ENCODE measurements at regions not wholly inside any gene's neighbourhood (a gene's known extent, or its start where the extent isn't known, plus 50 kb on each side); places are given as distances from the start of the nearest gene placed in this dataset.
"Not testable (repeated sequence)": the region's sequence is repeated elsewhere in the genome, so short reads cannot be mapped to it uniquely, and the experiment has no call there.

GRCh38 chr6:94588301-94588700, 989.0 kb upstream of the MANEA start:
- CTCF ChIA-PET = no interaction called here
- DNase-seq = no peak

GRCh38 chr6:94584211-94584610, 993.1 kb upstream of the MANEA start:
- no peak for DNase-seq
- intact Hi-C loops (cut with micrococcal nuclease) = no loop called here
- POLR2A ChIA-PET = no interaction called here
- Mint-ChIP-seq H3K27ac (no peak overlapping the region), H3K4me1 (ENCODE audit: low read depth) (no peaks in the 10 kb centered on the region), H3K9me3 (peaks cover 3% of the 10 kb centered on the region), H3K36me3 (no peaks in the 10 kb centered on the region), H3K27me3 (no peaks in the 10 kb centered on the region), H3K4me3 (no peak overlapping the region)
- CTCF ChIA-PET = no interaction called here

More at GRCh38 chr6:94588301-94588700, 989.0 kb upstream of the MANEA start:
- H3K4me1 Mint-ChIP-seq (ENCODE audit: low read depth) = no peaks in the 10 kb centered on the region
- H3K27ac Mint-ChIP-seq = no peak overlapping the region
- no peak overlapping the region for H3K4me3 Mint-ChIP-seq
- POLR2A ChIA-PET = no interaction called here
- intact Hi-C loops (cut with micrococcal nuclease) = no loop called here
- peaks cover 5% of the 10 kb centered on the region for H3K9me3 Mint-ChIP-seq
- no peaks in the 10 kb centered on the region for H3K36me3 Mint-ChIP-seq
- no peaks in the 10 kb centered on the region for H3K27me3 Mint-ChIP-seq

GRCh38 chr6:94570581-94570980, 1006.8 kb upstream of the MANEA start:
- intact Hi-C loops (cut with micrococcal nuclease) = no loop called here
- Mint-ChIP-seq H3K27me3 (no peaks in the 10 kb centered on the region), H3K27ac (no peak overlapping the region), H3K36me3 (no peaks in the 10 kb centered on the region), H3K4me3 (no peak overlapping the region), H3K4me1 (ENCODE audit: low read depth) (no peaks in the 10 kb centered on the region), H3K9me3 (peaks cover 3% of the 10 kb centered on the region)
- no peak for DNase-seq
- ChIA-PET POLR2A (no interaction called here), CTCF (no interaction called here)

- peaks cover 11% of the 10 kb centered on the region for H3K9me3 Mint-ChIP-seq
- no peaks in the 10 kb centered on the region for H3K4me1 Mint-ChIP-seq (ENCODE audit: low read depth)
- CTCF ChIA-PET = no interaction called here
Observed at GRCh38 chr6:94562846-94563245, 1014.5 kb upstream of the MANEA start.

GRCh38 chr6:94559829-94560537, 1017.4 kb upstream of the MANEA start:
- ChIA-PET POLR2A (no interaction called here), CTCF (no interaction called here)
- DNase-seq = no peak
- H3K4me3 Mint-ChIP-seq = no peak overlapping the region
- no peak overlapping the region for H3K27ac Mint-ChIP-seq
- no peaks in the 10 kb centered on the region for H3K4me1 Mint-ChIP-seq (ENCODE audit: low read depth)
- H3K9me3 Mint-ChIP-seq = peaks cover 12% of the 10 kb centered on the region
- intact Hi-C loops (cut with micrococcal nuclease) = no loop called here
- H3K36me3 Mint-ChIP-seq = no peaks in the 10 kb centered on the region
- no peaks in the 10 kb centered on the region for H3K27me3 Mint-ChIP-seq

More at GRCh38 chr6:94562846-94563245, 1014.5 kb upstream of the MANEA start:
- Mint-ChIP-seq H3K4me3 (no peak overlapping the region), H3K27me3 (no peaks in the 10 kb centered on the region), H3K36me3 (no peaks in the 10 kb centered on the region), H3K27ac (no peak overlapping the region)
- POLR2A ChIA-PET = no interaction called here
- no peak for DNase-seq
- intact Hi-C loops (cut with micrococcal nuclease) = no loop called here

DNA sequence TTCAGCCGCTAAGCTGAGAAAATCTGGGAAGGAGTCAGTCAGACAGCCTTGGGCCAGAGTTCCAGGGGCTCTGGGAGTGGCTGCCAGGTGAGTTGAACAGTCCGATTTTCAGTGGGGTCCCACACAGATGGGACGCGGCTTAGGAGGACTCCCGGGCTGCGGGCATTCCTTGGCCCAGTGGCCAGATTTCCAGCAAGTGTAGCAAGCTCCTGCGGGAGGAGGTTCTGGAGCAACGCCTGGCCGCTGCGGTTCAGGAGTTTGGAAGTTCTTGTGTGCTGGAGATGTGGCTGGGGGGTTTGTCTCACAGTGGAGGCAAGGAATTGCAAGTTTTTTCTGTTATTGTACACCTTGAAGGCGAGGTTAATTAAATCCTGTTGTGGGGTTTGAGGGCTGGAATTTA, 1020.1 kb upstream of the MANEA start:
- CTCF ChIA-PET; H3K36me3 Mint-ChIP-seq; DNase-seq; H3K4me3 Mint-ChIP-seq; intact Hi-C loops (cut with micrococcal nuclease); POLR2A ChIA-PET; H3K4me1 Mint-ChIP-seq (ENCODE audit: low read depth); H3K9me3 Mint-ChIP-seq; H3K27ac Mint-ChIP-seq; H3K27me3 Mint-ChIP-seq: not testable (repeated sequence)

DNA sequence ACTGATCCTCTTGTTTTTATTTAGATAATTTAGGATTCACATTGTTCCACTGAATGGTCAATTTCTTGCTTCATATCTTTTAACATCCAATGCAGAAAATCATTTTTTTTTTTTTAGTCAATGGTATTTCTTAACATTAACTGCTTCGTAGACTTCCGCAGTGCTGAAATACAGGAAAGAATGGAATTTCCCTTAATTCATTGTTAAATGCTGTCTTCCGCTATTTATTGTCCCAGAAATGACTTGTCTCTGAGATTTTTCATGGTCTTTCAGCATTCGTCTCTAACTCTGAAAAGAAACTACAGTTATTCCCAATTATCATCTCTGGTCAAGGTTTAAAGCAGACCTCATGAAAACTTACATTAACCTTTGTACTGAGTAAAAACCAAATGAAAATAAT, 1029.1 kb upstream of the MANEA start:
- Mint-ChIP-seq H3K9me3 (no peaks in the 10 kb centered on the region), H3K27ac (no peak overlapping the region), H3K4me3 (no peak overlapping the region), H3K4me1 (ENCODE audit: low read depth) (no peaks in the 10 kb centered on the region), H3K27me3 (no peaks in the 10 kb centered on the region), H3K36me3 (no peaks in the 10 kb centered on the region)
- no peak for DNase-seq
- ChIA-PET CTCF (no interaction called here), POLR2A (no interaction called here)
- intact Hi-C loops (cut with micrococcal nuclease) = no loop called here

DNA sequence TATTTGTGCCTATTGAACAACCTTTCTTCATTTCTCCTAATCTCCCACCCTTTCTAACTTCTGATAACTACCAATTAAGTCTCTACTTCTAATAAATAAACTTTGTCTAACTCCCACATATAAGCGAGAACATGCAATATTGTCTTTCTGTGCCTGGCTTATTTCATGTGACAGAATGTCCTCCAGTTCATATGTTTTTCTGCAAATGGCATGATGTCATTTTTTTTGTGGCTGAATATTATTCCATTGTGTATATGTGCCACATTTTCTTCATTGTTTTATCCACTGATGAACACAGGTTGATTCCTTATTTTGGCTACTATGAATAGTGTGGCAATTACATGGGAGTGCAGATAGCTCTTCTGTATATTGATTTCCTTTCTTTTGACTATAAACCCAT, 1041.5 kb upstream of the MANEA start:
- H3K27me3 Mint-ChIP-seq = no peaks in the 10 kb centered on the region
- intact Hi-C loops (cut with micrococcal nuclease) = no loop called here
- DNase-seq = no peak
- no peak overlapping the region for H3K4me3 Mint-ChIP-seq
- no peaks in the 10 kb centered on the region for H3K36me3 Mint-ChIP-seq
- CTCF ChIA-PET = no interaction called here
- no peaks in the 10 kb centered on the region for H3K4me1 Mint-ChIP-seq (ENCODE audit: low read depth)
- H3K27ac Mint-ChIP-seq = no peak overlapping the region
- H3K9me3 Mint-ChIP-seq = peaks cover 7% of the 10 kb centered on the region
- POLR2A ChIA-PET = no interaction called here

- intact Hi-C loops (cut with micrococcal nuclease) = no loop called here
- ChIA-PET CTCF (no interaction called here), POLR2A (no interaction called here)
- Mint-ChIP-seq H3K27me3 (no peaks in the 10 kb centered on the region), H3K4me3 (no peak overlapping the region), H3K36me3 (no peaks in the 10 kb centered on the region), H3K27ac (no peak overlapping the region), H3K4me1 (ENCODE audit: low read depth) (no peaks in the 10 kb centered on the region), H3K9me3 (no peaks in the 10 kb centered on the region)
- no peak for DNase-seq
Observed at GRCh38 chr6:94511502-94512088, 1065.7 kb upstream of the MANEA start.

DNA sequence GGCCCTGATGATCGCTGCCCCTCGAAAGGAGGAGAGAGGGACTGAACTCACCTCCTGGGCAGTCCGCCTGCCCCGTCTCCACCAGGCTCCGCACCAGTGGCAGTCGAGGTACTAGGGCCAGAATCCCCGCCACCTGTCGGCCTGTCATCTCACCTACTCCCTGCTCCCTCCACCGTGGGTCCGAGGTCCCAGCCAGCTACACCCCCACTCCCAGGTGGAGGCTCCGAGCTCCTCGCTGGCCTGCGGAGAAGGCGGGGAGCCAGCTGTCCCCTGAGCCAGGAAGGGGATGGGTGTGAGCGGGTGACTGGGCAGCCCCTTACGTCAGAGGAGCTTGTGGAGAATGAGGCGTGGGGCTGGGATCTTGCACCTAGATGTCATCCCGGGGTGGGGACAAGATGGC, 1066.5 kb upstream of the MANEA start:
- H3K27me3 Mint-ChIP-seq = no peaks in the 10 kb centered on the region
- H3K4me3 Mint-ChIP-seq = no peak overlapping the region

GRCh38 chr6:94501516-94501915, 1075.8 kb upstream of the MANEA start:
- H3K27ac Mint-ChIP-seq = no peak overlapping the region
- H3K9me3 Mint-ChIP-seq = peaks cover 4% of the 10 kb centered on the region
- ChIA-PET CTCF (no interaction called here), POLR2A (no interaction called here)
- no peak for DNase-seq
- no peaks in the 10 kb centered on the region for H3K27me3 Mint-ChIP-seq
- no peak overlapping the region for H3K4me3 Mint-ChIP-seq
- H3K36me3 Mint-ChIP-seq = no peaks in the 10 kb centered on the region
- H3K4me1 Mint-ChIP-seq (ENCODE audit: low read depth) = no peaks in the 10 kb centered on the region
- intact Hi-C loops (cut with micrococcal nuclease) = no loop called here

More for the DNA sequence above, 1066.5 kb upstream of the MANEA start:
- no peaks in the 10 kb centered on the region for H3K9me3 Mint-ChIP-seq
- ChIA-PET CTCF (no interaction called here), POLR2A (no interaction called here)
- no peaks in the 10 kb centered on the region for H3K4me1 Mint-ChIP-seq (ENCODE audit: low read depth)
- no peaks in the 10 kb centered on the region for H3K36me3 Mint-ChIP-seq
- no peak for DNase-seq
- H3K27ac Mint-ChIP-seq = no peak overlapping the region
- intact Hi-C loops (cut with micrococcal nuclease) = no loop called here

DNA sequence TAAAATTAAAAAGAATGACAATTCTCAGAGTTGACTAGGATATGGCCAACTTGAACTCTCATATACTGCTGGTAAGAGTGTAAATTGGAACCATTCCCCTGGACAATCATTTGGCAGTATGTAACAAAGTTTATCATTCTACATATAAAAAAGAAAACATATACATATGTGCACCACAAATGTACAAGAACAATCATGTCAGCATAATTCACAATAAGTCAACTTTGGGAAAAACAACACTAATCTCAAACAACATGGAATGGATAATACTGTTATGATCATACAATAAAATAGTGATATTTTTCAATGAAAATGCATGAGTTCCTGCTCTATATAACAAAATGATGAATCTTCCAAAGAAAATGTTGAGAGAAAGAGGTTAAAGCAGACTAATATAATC, 1078.7 kb upstream of the EPHA7 start:
- DNase-seq = no peak
- intact Hi-C loops (cut with micrococcal nuclease) = no loop called here
- Mint-ChIP-seq H3K27me3 (no peaks in the 10 kb centered on the region), H3K36me3 (no peaks in the 10 kb centered on the region), H3K27ac (no peak overlapping the region), H3K4me3 (no peak overlapping the region), H3K4me1 (ENCODE audit: low read depth) (no peaks in the 10 kb centered on the region), H3K9me3 (peaks cover 2% of the 10 kb centered on the region)
- POLR2A ChIA-PET = no interaction called here
- CTCF ChIA-PET = no interaction called here

GRCh38 chr6:94494500-94494899, 1075.1 kb upstream of the EPHA7 start:
- POLR2A ChIA-PET = no interaction called here
- intact Hi-C loops (cut with micrococcal nuclease) = no loop called here

More at GRCh38 chr6:94494500-94494899, 1075.1 kb upstream of the EPHA7 start:
- no peak for DNase-seq
- Mint-ChIP-seq H3K27me3 (no peaks in the 10 kb centered on the region), H3K9me3 (peaks cover 2% of the 10 kb centered on the region), H3K4me1 (ENCODE audit: low read depth) (no peaks in the 10 kb centered on the region), H3K36me3 (no peaks in the 10 kb centered on the region), H3K4me3 (no peak overlapping the region), H3K27ac (no peak overlapping the region)
- CTCF ChIA-PET = no interaction called here

Measured in activated CD4-positive, alpha-beta memory T cell treated with anti-CD3 and anti-CD28 coated beads for 36 hours (primary cell).